ENCODE measurements at regions not wholly inside any gene's neighbourhood (a gene's known extent, or its start where the extent isn't known, plus 50 kb on each side); places are given as distances from the start of the nearest gene placed in this dataset.

DNA sequence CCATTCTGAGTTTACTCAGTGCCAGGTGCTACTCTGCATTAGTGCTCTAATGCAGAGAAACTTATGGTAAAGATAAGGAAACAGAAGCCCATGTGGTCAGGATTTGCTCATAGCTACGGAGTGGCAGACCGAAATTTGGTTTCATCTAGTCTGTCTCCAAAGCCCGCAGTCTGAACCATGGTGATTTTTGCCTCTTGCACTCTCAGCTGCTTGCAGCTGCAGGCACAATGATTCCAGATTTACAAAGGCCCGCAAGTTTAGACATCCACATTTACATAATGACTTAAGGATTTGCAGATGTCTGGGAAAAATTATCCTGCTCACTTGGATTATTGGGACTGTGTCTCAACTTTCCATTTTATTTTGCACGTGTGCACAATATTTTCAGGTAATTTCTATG, 161.3 kb upstream of the KCNJ6 start:
- TF ChIP-seq, protein P1, sequence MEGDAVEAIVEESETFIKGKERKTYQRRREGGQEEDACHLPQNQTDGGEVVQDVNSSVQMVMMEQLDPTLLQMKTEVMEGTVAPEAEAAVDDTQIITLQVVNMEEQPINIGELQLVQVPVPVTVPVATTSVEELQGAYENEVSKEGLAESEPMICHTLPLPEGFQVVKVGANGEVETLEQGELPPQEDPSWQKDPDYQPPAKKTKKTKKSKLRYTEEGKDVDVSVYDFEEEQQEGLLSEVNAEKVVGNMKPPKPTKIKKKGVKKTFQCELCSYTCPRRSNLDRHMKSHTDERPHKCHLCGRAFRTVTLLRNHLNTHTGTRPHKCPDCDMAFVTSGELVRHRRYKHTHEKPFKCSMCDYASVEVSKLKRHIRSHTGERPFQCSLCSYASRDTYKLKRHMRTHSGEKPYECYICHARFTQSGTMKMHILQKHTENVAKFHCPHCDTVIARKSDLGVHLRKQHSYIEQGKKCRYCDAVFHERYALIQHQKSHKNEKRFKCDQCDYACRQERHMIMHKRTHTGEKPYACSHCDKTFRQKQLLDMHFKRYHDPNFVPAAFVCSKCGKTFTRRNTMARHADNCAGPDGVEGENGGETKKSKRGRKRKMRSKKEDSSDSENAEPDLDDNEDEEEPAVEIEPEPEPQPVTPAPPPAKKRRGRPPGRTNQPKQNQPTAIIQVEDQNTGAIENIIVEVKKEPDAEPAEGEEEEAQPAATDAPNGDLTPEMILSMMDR (IDR thresholded peaks at IDR 0.05 in 4 of 5, conservative IDR thresholded peaks at IDR 0.05 in 1 of 5): no peak
- TF ChIP-seq POLR2A (IDR thresholded peaks at IDR 0.05): no peak

All from gastrocnemius medialis (tissue), 4 donors.